ENCODE measurements at regions not wholly inside any gene's neighbourhood (a gene's known extent, or its start where the extent isn't known, plus 50 kb on each side); places are given as distances from the start of the nearest gene placed in this dataset.
"Not testable (repeated sequence)": the region's sequence is repeated elsewhere in the genome, so short reads cannot be mapped to it uniquely, and the experiment has no call there.

DNA sequence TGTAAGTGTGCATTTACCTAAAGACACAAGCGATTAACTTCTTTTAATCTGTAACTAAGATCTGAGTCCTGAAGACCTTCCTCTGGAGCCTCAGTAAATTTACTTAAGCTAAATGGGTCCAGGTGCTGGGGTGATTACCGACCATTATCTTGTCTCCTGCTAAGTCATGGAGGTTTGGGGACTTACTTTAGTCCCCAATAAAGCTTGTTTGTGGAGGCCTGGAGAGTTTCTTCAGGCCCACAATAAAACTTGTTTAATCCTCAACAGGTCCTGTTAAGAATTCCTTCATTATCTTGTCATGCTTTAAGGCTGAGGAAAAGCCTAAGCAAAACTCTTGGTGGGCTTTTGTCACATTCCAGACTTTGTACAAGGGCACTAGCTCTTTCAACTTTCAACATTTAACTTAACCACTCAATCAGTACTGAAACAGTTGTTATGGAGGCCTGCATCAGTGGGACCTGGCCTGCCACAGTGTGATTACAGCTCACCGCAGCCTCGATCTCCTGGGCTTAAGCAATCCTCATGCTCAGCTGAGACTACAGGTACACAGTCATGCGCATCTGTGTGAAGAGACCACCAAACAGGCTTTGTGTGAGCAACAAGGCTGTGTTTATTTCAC is 84.0 kb downstream of the FMO4 start:
- no peaks in the 10 kb centered on the region for H3K27me3 ChIP-seq (ENCODE audit: insufficient read depth in 3 of 3, low read length in 2 of 3)
- H3K36me3 ChIP-seq (ENCODE audit: insufficient read depth in 1 of 2, low read depth in 1 of 2): no peaks in the 10 kb centered on the region
- intact Hi-C loops (cut with DNase I): no loop called here
- H3K4me1 ChIP-seq: no peaks in the 10 kb centered on the region
- 81 to 88% (median 84%) methylated on average over 5 of the region's 5 CpGs for whole genome bisulfite sequencing, 3 donors
- DNase-seq (no peak), ATAC-seq (no peak)
- H3K4me3 ChIP-seq: no peak overlapping the region
- no peaks in the 10 kb centered on the region for H3K9me3 ChIP-seq
- TF ChIP-seq, protein P1, sequence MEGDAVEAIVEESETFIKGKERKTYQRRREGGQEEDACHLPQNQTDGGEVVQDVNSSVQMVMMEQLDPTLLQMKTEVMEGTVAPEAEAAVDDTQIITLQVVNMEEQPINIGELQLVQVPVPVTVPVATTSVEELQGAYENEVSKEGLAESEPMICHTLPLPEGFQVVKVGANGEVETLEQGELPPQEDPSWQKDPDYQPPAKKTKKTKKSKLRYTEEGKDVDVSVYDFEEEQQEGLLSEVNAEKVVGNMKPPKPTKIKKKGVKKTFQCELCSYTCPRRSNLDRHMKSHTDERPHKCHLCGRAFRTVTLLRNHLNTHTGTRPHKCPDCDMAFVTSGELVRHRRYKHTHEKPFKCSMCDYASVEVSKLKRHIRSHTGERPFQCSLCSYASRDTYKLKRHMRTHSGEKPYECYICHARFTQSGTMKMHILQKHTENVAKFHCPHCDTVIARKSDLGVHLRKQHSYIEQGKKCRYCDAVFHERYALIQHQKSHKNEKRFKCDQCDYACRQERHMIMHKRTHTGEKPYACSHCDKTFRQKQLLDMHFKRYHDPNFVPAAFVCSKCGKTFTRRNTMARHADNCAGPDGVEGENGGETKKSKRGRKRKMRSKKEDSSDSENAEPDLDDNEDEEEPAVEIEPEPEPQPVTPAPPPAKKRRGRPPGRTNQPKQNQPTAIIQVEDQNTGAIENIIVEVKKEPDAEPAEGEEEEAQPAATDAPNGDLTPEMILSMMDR (IDR thresholded peaks at IDR 0.05): no peak
- H3K27ac ChIP-seq: no peak overlapping the region

GRCh38 chr1:171403393-171403792 is 81.9 kb upstream of the PRRC2C start:
- TF ChIP-seq, protein P1 (IDR thresholded peaks at IDR 0.05): no peak
- H3K9me3 ChIP-seq: peaks cover 5% of the 10 kb centered on the region
- intact Hi-C loops (cut with DNase I): no loop called here
- H3K27me3 ChIP-seq (ENCODE audit: insufficient read depth in 3 of 3, low read length in 2 of 3): peaks cover 0 to 2% (median 0%) of the 10 kb centered on the region in 3 donors
- no peak for ATAC-seq
- DNase-seq: no peak
- no peaks in the 10 kb centered on the region for H3K36me3 ChIP-seq (ENCODE audit: insufficient read depth in 1 of 2, low read depth in 1 of 2)
- 40 to 56% (median 50%) methylated on average over 7 of the region's 7 CpGs for WGBS, 3 donors
- no peaks in the 10 kb centered on the region for H3K4me1 ChIP-seq
- no peak overlapping the region for H3K4me3 ChIP-seq
- H3K27ac ChIP-seq: no peak overlapping the region

DNA sequence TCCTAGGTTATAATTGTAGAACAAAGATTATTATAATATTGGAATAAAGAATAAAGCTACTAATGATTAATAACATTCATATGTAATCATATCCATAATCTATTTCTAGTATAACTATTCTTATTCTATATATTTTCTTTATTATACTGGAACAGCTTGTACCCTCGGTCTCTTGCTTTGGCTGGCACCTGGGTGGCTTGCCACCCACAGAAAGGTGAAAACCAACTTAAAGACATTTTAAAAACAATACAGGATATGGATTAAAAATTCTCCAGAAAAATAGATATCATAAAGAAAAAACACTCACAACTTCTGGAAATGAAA is 80.0 kb upstream of the PRRC2C start:
- Histone ChIP-seq H3K27me3 (ENCODE audit: insufficient read depth in 3 of 3, low read length in 2 of 3) (peaks cover 0 to 2% (median 0%) of the 10 kb centered on the region in 3 donors), H3K36me3 (ENCODE audit: insufficient read depth in 1 of 2, low read depth in 1 of 2) (no peaks in the 10 kb centered on the region), H3K4me1 (no peaks in the 10 kb centered on the region), H3K27ac (no peak overlapping the region), H3K4me3 (no peak overlapping the region), H3K9me3 (peaks cover 5% of the 10 kb centered on the region)
- 71 to 87% (median 82%) methylated on average over 1 of the region's 1 CpG for WGBS, 3 donors
- TF ChIP-seq, protein P1 (IDR thresholded peaks at IDR 0.05): no peak
- intact Hi-C loops (cut with DNase I): no loop called here
- DNase-seq (no peak), ATAC-seq (no peak)

DNA sequence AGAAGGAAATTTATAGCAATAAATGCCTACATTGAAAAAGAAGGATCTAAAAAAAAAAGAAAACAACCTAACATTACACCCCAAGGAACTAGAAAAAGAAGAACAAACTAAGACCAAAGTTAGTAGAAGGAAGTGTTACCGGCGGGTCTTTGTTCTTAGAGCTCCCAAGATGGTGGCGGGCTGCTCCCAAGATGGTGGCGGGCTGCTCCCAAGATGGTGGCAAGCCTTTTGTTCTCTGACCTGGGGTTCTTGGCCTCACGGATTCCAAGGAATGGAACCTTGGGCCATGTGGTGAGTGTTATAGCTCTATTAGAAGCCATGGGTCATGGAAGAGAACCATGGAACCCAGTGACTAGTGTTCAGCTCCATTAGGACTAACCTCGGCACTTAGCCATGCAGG is 71.8 kb upstream of the PRRC2C start:
- ATAC-seq: not testable (repeated sequence)

GRCh38 chr1:171418546-171418945 is 66.8 kb upstream of the PRRC2C start:
- DNase-seq (no peak), ATAC-seq (no peak)
- H3K27ac ChIP-seq: no peak overlapping the region
- no peaks in the 10 kb centered on the region for H3K36me3 ChIP-seq (ENCODE audit: insufficient read depth in 1 of 2, low read depth in 1 of 2)
- TF ChIP-seq, protein P1 (IDR thresholded peaks at IDR 0.05): no peak
- no peaks in the 10 kb centered on the region for H3K4me1 ChIP-seq
- H3K4me3 ChIP-seq: no peak overlapping the region
- WGBS, 3 donors: 73 to 76% (median 76%) methylated on average over 3 of the region's 3 CpGs
- H3K27me3 ChIP-seq (ENCODE audit: insufficient read depth in 3 of 3, low read length in 2 of 3): no peaks in the 10 kb centered on the region
- intact Hi-C loops (cut with DNase I): no loop called here
- peaks cover 4% of the 10 kb centered on the region for H3K9me3 ChIP-seq

More for the DNA sequence above, 71.8 kb upstream of the PRRC2C start:
- H3K9me3 ChIP-seq; H3K4me3 ChIP-seq; H3K36me3 ChIP-seq (ENCODE audit: insufficient read depth in 1 of 2, low read depth in 1 of 2); H3K4me1 ChIP-seq; intact Hi-C loops (cut with DNase I); H3K27ac ChIP-seq; DNase-seq; H3K27me3 ChIP-seq (ENCODE audit: insufficient read depth in 3 of 3, low read length in 2 of 3): not testable (repeated sequence)
- WGBS, 3 donors: 93 to 96% (median 94%) methylated on average over 5 to 6 of the region's 6 CpGs
